Activated CD8-positive, alpha-beta memory T cell treated with anti-CD3 and anti-CD28 coated beads for 24 hours (primary cell): ENCODE measurements at regions not wholly inside any gene's neighbourhood (a gene's known extent, or its start where the extent isn't known, plus 50 kb on each side); places are given as distances from the start of the nearest gene placed in this dataset.
"Not testable (repeated sequence)": the region's sequence is repeated elsewhere in the genome, so short reads cannot be mapped to it uniquely, and the experiment has no call there.

Source experiments
- DNase-seq: peaks from one replicate; pipeline ENCODE4 v3.0.0-alpha.2; 2020

- no peak for DNase-seq
Measured at GRCh38 chr12:119931402-119931801, 54.3 kb upstream of the CIT start.

GRCh38 chr12:119932921-119933320, 55.8 kb upstream of the CIT start:
- no peak for DNase-seq

- not testable (repeated sequence) for DNase-seq
Measured at GRCh38 chr12:119934780-119935179, 54.3 kb upstream of the BICDL1 start.

- DNase-seq: no peak
Measured at GRCh38 chr12:119936705-119937311, 52.2 kb upstream of the BICDL1 start.

GRCh38 chr12:119938049-119938667, 50.9 kb upstream of the BICDL1 start:
- DNase-seq: peak; percentile 84
